ENCODE measurements at regions not wholly inside any gene's neighbourhood (a gene's known extent, or its start where the extent isn't known, plus 50 kb on each side); places are given as distances from the start of the nearest gene placed in this dataset.

GRCh38 chr13:53854321-53854720, 825.7 kb downstream of the OLFM4 start:
- TF ChIP-seq CTCF (IDR thresholded peaks at IDR 0.05; ENCODE audit: low read depth, low read length, poor library complexity, severe bottlenecking) (no peak), EZH2phosphoT487 (IDR thresholded peaks at IDR 0.05; ENCODE audit: borderline replicate concordance, low read length) (no peak)
